IMR-90 (cell line): ENCODE measurements at regions not wholly inside any gene's neighbourhood (a gene's known extent, or its start where the extent isn't known, plus 50 kb on each side); places are given as distances from the start of the nearest gene placed in this dataset.

Experiments
- CHD1 ChIP-seq: IDR thresholded peaks from 2 replicates; pipeline ENCODE4 v1.6.1; 2012; ENCODE audit warnings: low read depth, low read length, improper control_type of control experiment
- CTCF ChIP-seq: conservative IDR thresholded peaks from 2 replicates; pipeline ENCODE4 v1.5.1; 2012; ENCODE audit warnings: mild to moderate bottlenecking, low read depth, low read length, improper control_type of control experiment
- MAZ ChIP-seq: IDR thresholded peaks from 2 replicates; pipeline ENCODE4 v1.6.1; 2012; ENCODE audit warnings: low read depth, mild to moderate bottlenecking, low read length, improper control_type of control experiment, moderate library complexity, borderline replicate concordance
- RFX5 ChIP-seq: IDR thresholded peaks from 2 replicates; pipeline ENCODE4 v1.8.0; 2012; ENCODE audit warnings: low read depth, mild to moderate bottlenecking, low read length, moderate library complexity
- SMC3 ChIP-seq: fragments of 150-350 bp; IDR thresholded peaks from 2 replicates; pipeline ENCODE4 v1.6.1; 2016; ENCODE audit warnings: low read depth, mild to moderate bottlenecking, antibody characterized with exemption, low read length, moderate library complexity
- USF2 ChIP-seq: fragments of 150-350 bp; IDR thresholded peaks from 2 replicates; pipeline ENCODE4 v1.6.1; 2017; ENCODE audit warnings: mild to moderate bottlenecking, antibody characterized with exemption, low read length, low read depth

DNA sequence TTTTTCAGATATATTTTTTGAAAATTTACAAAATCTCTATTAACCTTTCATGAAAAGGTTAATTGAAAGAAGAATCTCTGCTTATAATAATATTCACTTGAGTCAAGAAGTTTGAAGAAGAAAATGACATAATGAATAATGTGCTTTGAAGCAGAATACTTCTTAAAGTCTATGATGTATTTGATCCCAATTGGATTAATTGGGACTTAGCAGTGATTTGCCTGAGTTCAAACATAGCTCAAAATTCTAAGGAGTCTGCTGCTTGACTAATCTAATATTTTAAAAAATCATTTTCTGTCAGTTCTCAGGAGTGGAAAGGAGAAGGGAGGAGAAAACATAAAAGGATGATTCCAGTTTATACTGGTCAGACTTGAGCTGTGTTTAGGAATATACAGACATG, 1150.4 kb upstream of the INTU start:
- no peak for TF ChIP-seq CTCF
- no peak for TF ChIP-seq SMC3
- TF ChIP-seq RFX5, result no peak
- no peak for TF ChIP-seq USF2
- TF ChIP-seq CHD1, result no peak
- no peak for TF ChIP-seq MAZ
